SK-N-MC (cell line): ENCODE measurements at regions not wholly inside any gene's neighbourhood (a gene's known extent, or its start where the extent isn't known, plus 50 kb on each side); places are given as distances from the start of the nearest gene placed in this dataset.

Experiments
- EZH2 ChIP-seq: fragments of 200-600 bp; sonication (generic); IDR thresholded peaks from one replicate; pipeline ENCODE4 v1.6.1; 2017; ENCODE audit warnings: antibody characterized with exemption
- POLR2AphosphoS5 ChIP-seq: IDR thresholded peaks from 2 replicates; pipeline ENCODE4 v1.6.1; 2012; ENCODE audit warnings: mild to moderate bottlenecking, low read depth, low read length, borderline replicate concordance

DNA sequence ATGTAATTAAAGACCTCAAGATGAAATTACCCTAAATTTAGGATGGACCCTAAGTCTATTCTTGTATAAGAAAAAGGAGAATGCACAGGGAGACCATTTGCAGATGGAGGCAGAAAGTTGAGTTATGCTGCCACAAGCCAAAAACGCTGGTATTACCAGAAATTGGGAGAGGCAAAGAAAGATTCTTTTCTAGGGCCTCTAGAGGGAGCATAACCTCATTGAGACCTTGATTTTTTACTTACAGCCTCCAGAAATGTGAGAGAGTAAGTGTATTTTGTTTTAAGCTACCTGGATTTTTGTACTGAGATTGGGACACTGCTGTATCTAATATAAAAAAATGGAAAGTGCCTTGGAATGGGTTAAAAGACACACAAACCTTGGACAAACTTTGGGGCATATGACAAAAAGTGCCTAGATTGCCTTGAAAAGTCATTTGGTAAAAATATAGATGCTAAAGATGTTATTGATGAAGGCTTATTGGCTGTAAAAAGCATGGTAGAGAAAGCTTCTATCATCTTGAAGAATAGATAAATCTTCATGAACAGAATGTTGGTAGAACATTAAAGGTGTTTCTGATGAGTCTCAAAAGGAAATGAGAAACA, 174.7 kb upstream of the PRDM9 start:
- TF ChIP-seq EZH2 (no peak), POLR2AphosphoS5 (no peak)
